Astrocyte (in vitro differentiated cells and primary cell): ENCODE measurements at regions not wholly inside any gene's neighbourhood (a gene's known extent, or its start where the extent isn't known, plus 50 kb on each side); places are given as distances from the start of the nearest gene placed in this dataset.
A peak's percentile ranks its signal among the peaks of the same experiment; 100 is the strongest.

ENCODE experiments used
- DNase-seq: peaks from one replicate; pipeline ENCODE4 v3.0.0-alpha.2; 2010; ENCODE audit warnings: low read depth
- FAIRE-seq: peaks from 2 replicates; lab custom pipeline; 2011; peaks lifted over from hg19 to GRCh38; lab: Jason Lieb, UNC
- H2AFZ ChIP-seq: 2 replicates; pipeline ENCODE4 v1.6.0; 2012; ENCODE audit warnings: low read depth, low read length, inconsistent platforms
- H3K27ac ChIP-seq: 2 replicates; pipeline ENCODE4 v1.5.1; 2011; ENCODE audit warnings: low read depth, low read length, inconsistent platforms
- H3K27me3 ChIP-seq: 2 replicates; pipeline ENCODE4 v1.6.0; 2011; ENCODE audit warnings: low read length, inconsistent platforms; ENCODE audit not compliant: insufficient read depth
- H3K36me3 ChIP-seq: 2 replicates; pipeline ENCODE4 v1.5.1; 2011; ENCODE audit warnings: low read length, inconsistent platforms; ENCODE audit not compliant: insufficient read depth
- H3K4me1 ChIP-seq: 2 replicates; pipeline ENCODE4 v1.5.1; 2011; ENCODE audit warnings: low read length, inconsistent platforms; ENCODE audit not compliant: insufficient read depth
- H3K4me2 ChIP-seq: 2 replicates; pipeline ENCODE4 v1.6.0; 2012; ENCODE audit warnings: low read length, inconsistent platforms
- H3K4me3 ChIP-seq: 2 replicates; pipeline ENCODE4 v1.5.1; 2011; ENCODE audit warnings: low read depth, mild to moderate bottlenecking, low read length, inconsistent platforms; ENCODE audit not compliant: insufficient read depth
- H3K79me2 ChIP-seq: 2 replicates; pipeline ENCODE4 v1.6.0; 2012; ENCODE audit warnings: mild to moderate bottlenecking, low read length, inconsistent platforms; ENCODE audit not compliant: insufficient read depth
- H3K9ac ChIP-seq: 2 replicates; pipeline ENCODE4 v1.6.0; 2012; ENCODE audit warnings: mild to moderate bottlenecking, low read length, inconsistent platforms
- H3K9me3 ChIP-seq: 2 replicates; pipeline ENCODE4 v1.5.1; 2012; ENCODE audit warnings: low read depth, mild to moderate bottlenecking, low read length, inconsistent platforms; ENCODE audit not compliant: insufficient read depth
- H4K20me1 ChIP-seq: 2 replicates; pipeline ENCODE4 v1.6.0; 2012; ENCODE audit warnings: low read length, inconsistent platforms; ENCODE audit not compliant: insufficient read depth
- H3K27ac Mint-ChIP-seq: one replicate; pipeline ENCODE4 v1.8.0; 2021; ENCODE audit warnings: mild to moderate bottlenecking, mixed read lengths; ENCODE audit not compliant: unreplicated experiment
- H3K27me3 Mint-ChIP-seq: one replicate; pipeline ENCODE4 v1.8.0; 2021; ENCODE audit warnings: low read depth, mixed read lengths; ENCODE audit not compliant: unreplicated experiment
- H3K36me3 Mint-ChIP-seq: one replicate; pipeline ENCODE4 v1.8.0; 2021; ENCODE audit warnings: low read depth, mixed read lengths; ENCODE audit not compliant: unreplicated experiment
- H3K4me1 Mint-ChIP-seq: one replicate; pipeline ENCODE4 v1.8.0; 2021; ENCODE audit warnings: low read depth, mixed read lengths; ENCODE audit not compliant: unreplicated experiment
- H3K4me3 Mint-ChIP-seq: one replicate; pipeline ENCODE4 v1.8.0; 2021; ENCODE audit warnings: mild to moderate bottlenecking, moderate library complexity, mixed read lengths; ENCODE audit not compliant: unreplicated experiment
- H3K9me3 Mint-ChIP-seq: one replicate; pipeline ENCODE4 v1.8.0; 2021; ENCODE audit warnings: mild to moderate bottlenecking, mixed read lengths; ENCODE audit not compliant: unreplicated experiment
- CTCF ChIP-seq: IDR thresholded peaks from 2 replicates; pipeline ENCODE4 v1.5.1; 2011; ENCODE audit warnings: low read depth, mild to moderate bottlenecking, inconsistent platforms, low read length, moderate library complexity; ENCODE audit not compliant: insufficient read depth
- EZH2 ChIP-seq: IDR thresholded peaks from 2 replicates; pipeline ENCODE4 v1.6.1; 2012; ENCODE audit warnings: mild to moderate bottlenecking, low read length, inconsistent platforms; ENCODE audit not compliant: insufficient read depth

- Histone ChIP-seq H3K36me3 (no peaks in the 10 kb centered on the region), H2AFZ (no peak overlapping the region), H3K79me2 (no peaks in the 10 kb centered on the region), H3K4me1 (no peaks in the 10 kb centered on the region), H3K27me3 (no peaks in the 10 kb centered on the region), H3K4me2 (no peak overlapping the region), H3K27ac (no peak overlapping the region), H4K20me1 (no peaks in the 10 kb centered on the region), H3K4me3 (no peak overlapping the region), H3K9ac (no peak overlapping the region), H3K9me3 (no peaks in the 10 kb centered on the region)
- Mint-ChIP-seq H3K36me3 (no peaks in the 10 kb centered on the region), H3K4me3 (no peak overlapping the region), H3K9me3 (peaks cover 3% of the 10 kb centered on the region), H3K27ac (no peak overlapping the region), H3K27me3 (no peaks in the 10 kb centered on the region), H3K4me1 (peaks cover 7% of the 10 kb centered on the region)
- FAIRE-seq (no peak), DNase-seq (peak; percentile 23)
- TF ChIP-seq EZH2: no peak
- no peak for TF ChIP-seq CTCF
Observed at GRCh38 chr16:64534180-64534780, 587.6 kb downstream of the CDH11 start.

- H3K4me1 Mint-ChIP-seq: peaks cover 7% of the 10 kb centered on the region
- Histone ChIP-seq H2AFZ (no peak overlapping the region), H3K79me2 (no peaks in the 10 kb centered on the region), H3K9me3 (no peaks in the 10 kb centered on the region), H3K36me3 (no peaks in the 10 kb centered on the region), H3K9ac (no peak overlapping the region), H4K20me1 (no peaks in the 10 kb centered on the region), H3K27ac (no peak overlapping the region), H3K4me2 (no peak overlapping the region), H3K27me3 (no peaks in the 10 kb centered on the region), H3K4me3 (no peak overlapping the region), H3K4me1 (no peaks in the 10 kb centered on the region)
- DNase-seq: no peak
- H3K36me3 Mint-ChIP-seq: no peaks in the 10 kb centered on the region
- H3K4me3 Mint-ChIP-seq: no peak overlapping the region
- peaks cover 5% of the 10 kb centered on the region for H3K9me3 Mint-ChIP-seq
- TF ChIP-seq CTCF: no peak
- no peak for TF ChIP-seq EZH2
- H3K27me3 Mint-ChIP-seq: no peaks in the 10 kb centered on the region
- FAIRE-seq: no peak
- no peak overlapping the region for H3K27ac Mint-ChIP-seq
Observed at GRCh38 chr16:64532691-64533090, 589.2 kb downstream of the CDH11 start.

- Mint-ChIP-seq H3K9me3 (peaks cover 5% of the 10 kb centered on the region), H3K27me3 (no peaks in the 10 kb centered on the region), H3K27ac (no peak overlapping the region), H3K4me3 (no peak overlapping the region), H3K4me1 (peaks cover 7% of the 10 kb centered on the region), H3K36me3 (no peaks in the 10 kb centered on the region)
- Histone ChIP-seq H4K20me1 (no peaks in the 10 kb centered on the region), H3K9ac (no peak overlapping the region), H3K4me3 (no peak overlapping the region), H3K36me3 (no peaks in the 10 kb centered on the region), H3K9me3 (no peaks in the 10 kb centered on the region), H3K79me2 (no peaks in the 10 kb centered on the region), H3K27me3 (no peaks in the 10 kb centered on the region), H3K27ac (no peak overlapping the region), H3K4me2 (no peak overlapping the region), H3K4me1 (no peaks in the 10 kb centered on the region), H2AFZ (no peak overlapping the region)
- FAIRE-seq (no peak), DNase-seq (no peak)
- no peak for TF ChIP-seq EZH2
- TF ChIP-seq CTCF: no peak
Observed at GRCh38 chr16:64532117-64532516, 589.7 kb downstream of the CDH11 start.
